Muscle of leg (tissue), 3 donors: ENCODE measurements at regions not wholly inside any gene's neighbourhood (a gene's known extent, or its start where the extent isn't known, plus 50 kb on each side); places are given as distances from the start of the nearest gene placed in this dataset.
A peak's percentile ranks its signal among the peaks of the same experiment; 100 is the strongest.

ENCODE experiments used
- DNase-seq: peaks from one replicate; pipeline ENCODE4 v3.0.0; 2013
- H3K27ac ChIP-seq: one replicate; pipeline ENCODE4 v1.5.1; 2013; ENCODE audit warnings: mild to moderate bottlenecking, low read length, control low read depth
- H3K27me3 ChIP-seq: one replicate; pipeline ENCODE4 v1.6.1; 2013; ENCODE audit warnings: low read length; ENCODE audit not compliant: control insufficient read depth, insufficient read depth
- H3K36me3 ChIP-seq: one replicate; pipeline ENCODE4 v1.6.1; 2013; ENCODE audit warnings: low read length; ENCODE audit not compliant: control insufficient read depth, insufficient read depth
- H3K4me1 ChIP-seq: one replicate; pipeline ENCODE4 v1.6.1; 2013; ENCODE audit warnings: low read length; ENCODE audit not compliant: control insufficient read depth, insufficient read depth
- H3K4me3 ChIP-seq: one replicate; pipeline ENCODE4 v1.5.1; 2013; ENCODE audit warnings: low read length, control low read depth
- H3K9me3 ChIP-seq: replicated peaks from 2 replicates; pipeline ENCODE4 v1.6.1; 2013; ENCODE audit warnings: low read depth, low read length; ENCODE audit not compliant: control insufficient read depth
- WGBS: methylation state at CpG from one replicate; pipeline ENCODE4 v1.1.5; 2013; ENCODE audit warnings: missing lambda C conversion rate; ENCODE audit not compliant: insufficient coverage; 5-methylcytosine and 5-hydroxymethylcytosine counted together

- Histone ChIP-seq H3K27me3 (no peaks in the 10 kb centered on the region), H3K36me3 (no peaks in the 10 kb centered on the region), H3K4me3 (no peak overlapping the region), H3K4me1 (no peaks in the 10 kb centered on the region), H3K27ac (no peak overlapping the region), H3K9me3 (no peaks in the 10 kb centered on the region)
- no peak for DNase-seq
Measured at GRCh38 chr12:85352016-85352415, 72.0 kb downstream of the ALX1 start.

DNA sequence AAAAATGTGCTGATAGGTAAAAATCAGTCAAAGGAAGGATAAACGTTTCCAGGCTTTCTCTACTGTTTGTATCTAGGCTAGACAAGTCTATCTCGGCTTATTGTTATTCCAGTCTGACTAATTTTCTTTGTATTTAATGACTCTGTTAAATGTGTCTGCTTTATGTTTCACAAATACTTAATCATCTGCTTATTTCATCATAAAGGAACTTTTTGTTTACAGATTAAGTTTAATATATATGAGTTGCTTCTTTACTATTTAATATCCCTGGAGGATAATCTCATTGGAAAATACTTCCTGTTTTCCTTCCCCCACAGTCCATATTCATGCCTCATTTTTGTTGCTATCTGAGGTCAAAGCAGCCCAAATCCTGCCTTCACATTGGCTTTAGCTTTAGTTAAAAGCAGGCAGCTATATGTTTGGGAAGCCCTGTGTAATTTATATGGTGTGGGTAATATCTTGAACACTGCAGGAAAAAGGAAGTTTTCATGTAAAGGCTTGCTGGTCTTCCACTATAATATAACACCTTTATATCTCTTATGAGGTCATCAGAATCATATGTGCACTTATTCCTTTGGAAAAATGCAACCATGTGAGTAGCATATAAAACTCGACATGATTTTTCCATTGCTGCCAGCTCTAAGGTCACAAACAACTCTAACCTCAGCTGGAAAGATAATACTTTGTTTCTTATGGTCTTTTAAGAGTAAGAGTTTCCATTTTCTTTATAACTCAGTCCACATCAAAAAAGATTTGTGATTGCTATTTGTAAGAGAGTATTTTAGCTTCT is 76.8 kb downstream of the ALX1 start:
- Histone ChIP-seq H3K27ac (no peak overlapping the region), H3K27me3 (no peaks in the 10 kb centered on the region), H3K4me3 (no peak overlapping the region), H3K4me1 (no peaks in the 10 kb centered on the region), H3K36me3 (no peaks in the 10 kb centered on the region), H3K9me3 (no peaks in the 10 kb centered on the region)
- no CpG with 5 or more reads among the region's 3 CpGs for WGBS
- no peak for DNase-seq

DNA sequence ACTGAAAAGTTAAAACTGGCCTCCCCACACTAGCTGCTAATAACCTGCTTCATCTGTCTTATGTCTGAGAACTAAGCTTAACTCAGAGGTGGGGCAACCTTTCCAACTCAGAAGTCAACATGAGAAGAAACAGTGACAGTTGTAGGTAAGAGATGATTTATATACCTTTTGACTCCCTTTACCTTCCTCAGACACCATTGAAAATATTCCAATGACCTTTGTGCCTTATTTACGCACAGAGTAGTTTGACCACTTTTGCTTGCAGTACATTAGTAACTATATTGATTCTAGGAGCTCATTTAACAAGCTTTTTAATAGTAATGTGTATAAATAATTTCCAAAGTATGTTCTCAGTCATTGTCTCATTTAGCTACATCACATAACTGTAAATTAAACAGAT is 77.6 kb downstream of the ALX1 start:
- DNase-seq: no peak
- H3K36me3 ChIP-seq: no peaks in the 10 kb centered on the region
- no peaks in the 10 kb centered on the region for H3K27me3 ChIP-seq
- no peaks in the 10 kb centered on the region for H3K9me3 ChIP-seq
- no CpG with 5 or more reads among the region's 1 CpG for WGBS
- no peaks in the 10 kb centered on the region for H3K4me1 ChIP-seq
- H3K27ac ChIP-seq: no peak overlapping the region
- no peak overlapping the region for H3K4me3 ChIP-seq

DNA sequence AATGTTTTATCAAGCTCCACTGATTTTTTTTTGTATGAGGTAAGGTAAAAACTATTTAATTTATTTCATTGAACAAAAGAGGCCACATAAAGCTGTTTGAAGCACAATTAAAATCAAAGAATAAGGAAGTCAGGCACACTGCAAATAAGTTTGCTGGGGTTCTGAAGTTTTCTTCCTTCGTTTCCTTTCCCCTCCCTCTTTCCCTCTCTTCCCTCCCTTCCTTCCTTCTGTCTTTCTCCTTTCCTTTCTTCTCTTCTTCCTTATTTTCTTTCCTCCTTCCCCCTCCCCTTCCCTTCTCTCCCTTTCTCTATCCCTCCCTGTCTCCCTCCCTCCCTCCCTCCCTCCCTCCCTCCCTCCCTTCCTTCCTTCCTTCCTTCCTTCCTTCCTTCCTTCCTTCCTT is 78.7 kb downstream of the ALX1 start:
- Histone ChIP-seq H3K36me3 (no peaks in the 10 kb centered on the region), H3K4me1 (no peaks in the 10 kb centered on the region), H3K9me3 (no peaks in the 10 kb centered on the region), H3K27me3 (no peaks in the 10 kb centered on the region), H3K4me3 (no peak overlapping the region), H3K27ac (no peak overlapping the region)
- 50% methylated on average over 1 of the region's 1 CpG for WGBS
- no peak for DNase-seq

DNA sequence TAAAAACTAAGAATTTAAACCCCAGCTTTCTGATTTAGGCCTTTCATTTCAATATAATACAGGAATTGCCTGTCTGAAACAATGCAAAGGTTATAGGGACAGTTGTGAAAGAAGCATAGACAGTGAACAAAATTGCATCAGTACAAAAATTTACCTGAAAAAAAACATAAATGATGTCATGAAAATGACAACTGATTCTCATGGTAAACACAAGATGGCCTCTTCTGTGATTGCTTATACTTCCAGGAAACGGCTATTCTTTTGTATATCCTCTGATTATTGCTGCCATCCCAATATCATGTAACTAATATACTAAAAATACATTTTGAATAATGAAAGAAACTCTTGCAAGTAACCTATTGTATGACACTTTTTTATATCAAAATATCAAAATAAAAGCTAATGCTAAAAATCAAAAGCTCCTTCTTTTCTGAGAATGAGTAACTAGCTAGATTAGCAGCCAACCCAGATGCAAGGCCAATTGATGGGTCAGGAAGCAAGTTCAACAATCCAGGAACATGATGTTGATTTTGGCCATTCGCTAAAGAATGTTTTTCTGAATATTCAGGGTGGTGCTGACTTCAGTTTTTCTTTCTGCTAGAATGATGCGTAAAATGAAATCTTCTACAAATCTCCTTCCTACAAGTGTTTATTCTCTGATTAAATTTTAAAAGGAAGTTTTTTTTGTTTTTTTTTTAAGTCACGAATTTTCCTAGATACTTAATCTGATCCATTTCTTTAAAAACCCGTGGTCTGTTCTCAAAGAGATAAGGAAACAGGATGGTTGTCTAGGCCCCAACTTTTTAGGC is 83.6 kb downstream of the ALX1 start:
- no peaks in the 10 kb centered on the region for H3K27me3 ChIP-seq
- H3K4me3 ChIP-seq: no peak overlapping the region
- H3K4me1 ChIP-seq: no peaks in the 10 kb centered on the region
- no peaks in the 10 kb centered on the region for H3K36me3 ChIP-seq
- no peaks in the 10 kb centered on the region for H3K9me3 ChIP-seq
- peak; percentile 42 for DNase-seq
- no CpG with 5 or more reads among the region's 5 CpGs for WGBS
- no peak overlapping the region for H3K27ac ChIP-seq

DNA sequence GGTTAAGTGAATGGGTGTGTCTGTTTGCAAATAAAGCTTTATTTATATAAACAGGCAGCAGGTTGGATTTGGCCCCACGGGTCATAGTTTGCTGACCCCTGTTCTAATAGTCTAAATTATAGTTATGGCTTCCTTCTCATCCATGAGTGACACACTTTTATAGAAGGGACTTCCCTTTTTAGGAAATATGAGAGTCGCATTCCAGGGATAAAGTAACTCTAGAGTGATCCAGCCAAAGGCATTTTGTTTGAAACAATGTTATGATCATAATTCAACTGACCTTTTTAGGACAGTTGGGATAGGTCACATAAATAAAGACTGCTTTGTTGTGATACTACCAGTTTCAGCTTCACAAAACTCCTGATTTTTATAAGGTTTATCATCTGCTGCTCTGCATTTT is 87.9 kb downstream of the ALX1 start:
- DNase-seq: no peak
- Histone ChIP-seq H3K9me3 (no peaks in the 10 kb centered on the region), H3K27ac (no peak overlapping the region), H3K27me3 (no peaks in the 10 kb centered on the region), H3K36me3 (no peaks in the 10 kb centered on the region), H3K4me1 (no peaks in the 10 kb centered on the region), H3K4me3 (no peak overlapping the region)
- WGBS: no CpG with 5 or more reads among the region's 2 CpGs

GRCh38 chr12:85369365-85370154 is 89.5 kb downstream of the ALX1 start:
- Histone ChIP-seq H3K27me3 (no peaks in the 10 kb centered on the region), H3K9me3 (no peaks in the 10 kb centered on the region), H3K4me3 (no peak overlapping the region), H3K27ac (no peak overlapping the region), H3K4me1 (no peaks in the 10 kb centered on the region), H3K36me3 (no peaks in the 10 kb centered on the region)
- peak; percentile 5 for DNase-seq
- no CpG with 5 or more reads among the region's 4 CpGs for WGBS

GRCh38 chr12:85373045-85373444 is 93.0 kb downstream of the ALX1 start:
- H3K27me3 ChIP-seq: no peaks in the 10 kb centered on the region
- no peaks in the 10 kb centered on the region for H3K36me3 ChIP-seq
- no peaks in the 10 kb centered on the region for H3K9me3 ChIP-seq
- no peak for DNase-seq
- H3K4me1 ChIP-seq: no peaks in the 10 kb centered on the region
- no peak overlapping the region for H3K4me3 ChIP-seq
- WGBS: no CpG with 5 or more reads among the region's 4 CpGs
- H3K27ac ChIP-seq: no peak overlapping the region

GRCh38 chr12:85374981-85375380 is 95.0 kb downstream of the ALX1 start:
- H3K36me3 ChIP-seq: no peaks in the 10 kb centered on the region
- DNase-seq: no peak
- WGBS: no CpG with 5 or more reads among the region's 1 CpG

GRCh38 chr12:85385406-85385805 is 105.4 kb downstream of the ALX1 start:
- no peaks in the 10 kb centered on the region for H3K27me3 ChIP-seq
- no peak overlapping the region for H3K4me3 ChIP-seq
- no peak overlapping the region for H3K27ac ChIP-seq
- no peaks in the 10 kb centered on the region for H3K4me1 ChIP-seq
- H3K36me3 ChIP-seq: no peaks in the 10 kb centered on the region
- DNase-seq: no peak
- no peaks in the 10 kb centered on the region for H3K9me3 ChIP-seq

More at GRCh38 chr12:85374981-85375380, 95.0 kb downstream of the ALX1 start:
- Histone ChIP-seq H3K27me3 (no peaks in the 10 kb centered on the region), H3K27ac (no peak overlapping the region), H3K4me3 (no peak overlapping the region), H3K4me1 (no peaks in the 10 kb centered on the region), H3K9me3 (no peaks in the 10 kb centered on the region)
